HCT116 (cell line): ENCODE measurements at regions not wholly inside any gene's neighbourhood (a gene's known extent, or its start where the extent isn't known, plus 50 kb on each side); places are given as distances from the start of the nearest gene placed in this dataset.

ENCODE experiments used
- ATAC-seq: fragments of 200-7000 bp; cut with Tn5 transposase; 2 replicates; pipeline ENCODE4 v1.9.1; 2020; ENCODE audit warnings: mild to moderate bottlenecking, moderate library complexity
- BruUV-seq: library from RNA; stranded (reverse); fragments of 400-500 nt; replicated peaks from 2 replicates; lab custom pipeline; 2021; lab: Mats Ljungman, UMichigan
- CTCF ChIA-PET: fragments of 300-600 bp; sonication (Branson Sonifier 250); formaldehyde crosslinking; loops from one replicate; lab custom pipeline; 2021; ENCODE audit warnings: antibody characterized with exemption; lab: Charles Lee
- POLR2A ChIA-PET: fragments of 300-600, 350-600 bp; sonication (Branson Sonifier 250); formaldehyde crosslinking; loops from one replicate; lab custom pipeline; 2021; ENCODE audit warnings: antibody characterized with exemption; lab: Charles Lee
- RAD21 ChIA-PET, 2 experiments: fragments of 300-600 bp; sonication (Branson Sonifier 250); formaldehyde crosslinking; loops; one replicate each; lab custom pipeline; 2023; ENCODE audit warnings: low total read pairs in 2 of 2; ENCODE audit not compliant: uncharacterized antibody in 2 of 2, unreplicated experiment in 2 of 2, low non-redundant PET in 1 of 2; lab: Charles Lee
- DNase-seq: peaks from one replicate; pipeline ENCODE4 v3.0.0-alpha.2; 2010; ENCODE audit warnings: low read depth, low spot score
- H2AFZ ChIP-seq: fragments of 200-600 bp; shearing (Covaris generic), sonication (generic); 2 replicates; pipeline ENCODE4 v1.6.1; 2017; ENCODE audit warnings: low read depth, mixed run types, mixed read lengths, antibody characterized with exemption, low read length; ENCODE audit not compliant: poor library complexity, severe bottlenecking
- H3K27ac ChIP-seq: 2 replicates; pipeline ENCODE4 v1.5.1; 2012; ENCODE audit warnings: low read depth, low read length
- H3K27me3 ChIP-seq: fragments of 200-600 bp; sonication (generic); 2 replicates; pipeline ENCODE4 v1.6.1; 2016; ENCODE audit warnings: mixed run types, low read length, mixed read lengths; ENCODE audit not compliant: insufficient read depth
- H3K36me3 ChIP-seq, 2 experiments: fragments of 200-500 bp in 1 of 2; fragments of 200-600 bp in 1 of 2; sonication (Bioruptor generic) in 1 of 2; sonication (generic) in 1 of 2; 2 replicates each; pipeline versions ENCODE4 v1.5.1 to v1.6.1; 2014 to 2016; ENCODE audit warnings: low read length in 2 of 2, inconsistent platforms in 1 of 2, mixed read lengths in 1 of 2, mixed run types in 1 of 2; ENCODE audit not compliant: insufficient read depth in 2 of 2, control insufficient read depth in 1 of 2
- H3K4me1 ChIP-seq, 2 experiments: fragments of 200-600 bp in 1 of 2; sonication (generic) in 1 of 2; 2 replicates each; pipeline versions ENCODE4 v1.5.1 to v1.6.1; 2012 to 2017; ENCODE audit warnings: low read length in 2 of 2, inconsistent platforms in 1 of 2, mild to moderate bottlenecking in 1 of 2, mixed read lengths in 1 of 2, mixed run types in 1 of 2, moderate library complexity in 1 of 2; ENCODE audit not compliant: insufficient read depth in 2 of 2, control insufficient read depth in 1 of 2
- H3K4me2 ChIP-seq: fragments of 200-600 bp; sonication (generic); 2 replicates; pipeline ENCODE4 v1.6.1; 2017; ENCODE audit warnings: mixed run types, low read length, mixed read lengths
- H3K4me3 ChIP-seq, 2 experiments: fragments of 200-600 bp in 1 of 2; sonication (generic) in 1 of 2; replicated peaks in 1 of 2; 2 replicates each; pipeline ENCODE4 v1.5.1; 2011 to 2016; ENCODE audit warnings: low read length in 2 of 2, control low read depth in 1 of 2, low read depth in 1 of 2, mild to moderate bottlenecking in 1 of 2, mixed read lengths in 1 of 2, mixed run types in 1 of 2
- H3K79me2 ChIP-seq: fragments of 200-600 bp; sonication (generic); 2 replicates; pipeline ENCODE4 v1.6.1; 2017; ENCODE audit warnings: mild to moderate bottlenecking, mixed run types, low read length, moderate library complexity, mixed read lengths; ENCODE audit not compliant: insufficient read depth
- H3K9ac ChIP-seq: fragments of 200-600 bp; sonication (generic); 2 replicates; pipeline ENCODE4 v1.6.1; 2016; ENCODE audit warnings: low read length, mixed read lengths
- H3K9me2 ChIP-seq: fragments of 200-600 bp; sonication (generic), shearing (Covaris generic); 2 replicates; pipeline ENCODE4 v1.6.1; 2017; ENCODE audit warnings: mixed run types, mild to moderate bottlenecking, moderate library complexity; ENCODE audit not compliant: insufficient read depth
- H3K9me3 ChIP-seq, 2 experiments: fragments of 200-500 bp in 1 of 2; fragments of 200-600 bp in 1 of 2; sonication (Bioruptor generic) in 1 of 2; sonication (generic) in 1 of 2; 2 replicates each; pipeline ENCODE4 v1.6.1; 2014 to 2017; ENCODE audit warnings: low read length in 2 of 2, mixed read lengths in 2 of 2, inconsistent platforms in 1 of 2, low read depth in 1 of 2, mild to moderate bottlenecking in 1 of 2, mixed run types in 1 of 2, moderate library complexity in 1 of 2; ENCODE audit not compliant: control insufficient read depth in 1 of 2, insufficient read depth in 1 of 2
- H4K20me1 ChIP-seq: fragments of 200-600 bp; sonication (generic), shearing (Covaris generic); 2 replicates; pipeline ENCODE4 v1.6.1; 2017; ENCODE audit warnings: mixed run types, mild to moderate bottlenecking, moderate library complexity; ENCODE audit not compliant: insufficient read depth
- CBX3 ChIP-seq: IDR thresholded peaks from 2 replicates; pipeline ENCODE4 v1.6.1; 2012; ENCODE audit warnings: low read depth
- EGR1 ChIP-seq: IDR thresholded peaks from 2 replicates; pipeline ENCODE4 v1.6.1; 2012; ENCODE audit warnings: low read depth
- ELF1 ChIP-seq: IDR thresholded peaks from 2 replicates; pipeline ENCODE4 v1.6.1; 2012; ENCODE audit warnings: low read depth, borderline replicate concordance
- EZH2 ChIP-seq: fragments of 200-600 bp; sonication (generic); IDR thresholded peaks from 2 replicates; pipeline ENCODE4 v1.6.1; 2017; ENCODE audit warnings: antibody characterized with exemption, mixed run types
- EZH2phosphoT487 ChIP-seq: fragments of 200-600 bp; IDR thresholded peaks from 2 replicates; pipeline ENCODE4 v1.6.1; 2018; ENCODE audit warnings: antibody characterized with exemption, borderline replicate concordance
- FOSL1 ChIP-seq: IDR thresholded peaks from 2 replicates; pipeline ENCODE4 v1.6.1; 2012; ENCODE audit warnings: low read depth
- JUND ChIP-seq: IDR thresholded peaks from 2 replicates; pipeline ENCODE4 v1.6.1; 2012
- MAX ChIP-seq: IDR thresholded peaks from 2 replicates; pipeline ENCODE4 v1.6.1; 2012
- POLR2AphosphoS5 ChIP-seq: IDR thresholded peaks from 2 replicates; pipeline ENCODE4 v1.6.1; 2011; ENCODE audit warnings: mild to moderate bottlenecking, low read depth, low read length, moderate library complexity
- RAD21 ChIP-seq: IDR thresholded peaks from 2 replicates; pipeline ENCODE4 v1.6.1; 2012; ENCODE audit warnings: low read depth, mild to moderate bottlenecking
- REST ChIP-seq: IDR thresholded peaks from 2 replicates; pipeline ENCODE4 v1.6.1; 2012; ENCODE audit warnings: low read depth
- SIN3A ChIP-seq: IDR thresholded peaks from 2 replicates; pipeline ENCODE4 v1.6.1; 2012; ENCODE audit warnings: low read depth
- SP1 ChIP-seq: IDR thresholded peaks from 2 replicates; pipeline ENCODE4 v1.6.1; 2012; ENCODE audit warnings: low read depth
- TCF7L2 ChIP-seq: IDR thresholded peaks from 2 replicates; pipeline ENCODE4 v1.7.0; 2011; ENCODE audit warnings: borderline replicate concordance, inconsistent platforms; ENCODE audit not compliant: insufficient read depth, insufficient read length; ENCODE audit errors: extremely low read depth
- YY1 ChIP-seq: IDR thresholded peaks from 2 replicates; pipeline ENCODE4 v1.6.1; 2011; ENCODE audit warnings: low read length, low read depth, moderate library complexity, mild to moderate bottlenecking; ENCODE audit not compliant: insufficient replicate concordance; ENCODE audit errors: extremely low read depth
- ZNF274 ChIP-seq: fragments of 200-500 bp; sonication (Bioruptor generic); IDR thresholded peaks from 2 replicates; pipeline ENCODE4 v1.6.1; 2014; ENCODE audit warnings: mild to moderate bottlenecking, low read depth, low read length, inconsistent platforms
- intact Hi-C: fragments of 100-400 bp; cut with micrococcal nuclease; formaldehyde crosslinking; loops from 2 replicates; pipeline ENCODE4 v1.10.0; 2022

- Histone ChIP-seq H4K20me1 (no peaks in the 10 kb centered on the region), H3K27me3 (no peaks in the 10 kb centered on the region), H3K9me3 (no peaks in the 10 kb centered on the region), H3K9ac (no peak overlapping the region), H3K4me3 (no peak overlapping the region), H3K27ac (no peak overlapping the region), H3K4me1 (no peaks in the 10 kb centered on the region), H3K4me2 (no peak overlapping the region), H3K9me2 (no peaks in the 10 kb centered on the region), H2AFZ (no peak overlapping the region), H3K36me3 (no peaks in the 10 kb centered on the region), H3K79me2 (no peaks in the 10 kb centered on the region)
- no TSS peak for BruUV-seq
- intact Hi-C loops = no loop called here
- ATAC-seq (no peak), DNase-seq (no peak)
- CTCF ChIA-PET = no interaction called here
- TF ChIP-seq TCF7L2 = no peak
- TF ChIP-seq EGR1 = no peak
- TF ChIP-seq EZH2phosphoT487 = no peak
- TF ChIP-seq ELF1 = no peak
- no peak for TF ChIP-seq POLR2AphosphoS5
- no peak for TF ChIP-seq YY1
- no peak for TF ChIP-seq MAX
- TF ChIP-seq RAD21 = no peak
- no peak for TF ChIP-seq SP1
- TF ChIP-seq EZH2 = no peak
- no peak for TF ChIP-seq CBX3
- no peak for TF ChIP-seq SIN3A
- no peak for TF ChIP-seq JUND
- TF ChIP-seq ZNF274 = no peak
- TF ChIP-seq FOSL1 = no peak
- no peak for TF ChIP-seq REST
- RAD21 ChIA-PET = no interaction called here
- POLR2A ChIA-PET = no interaction called here
These were observed 284.0 kb upstream of the NXPH2 start for GRCh38 chr2:139064159-139064558.
